Kidney (tissue), 13 donors: ENCODE measurements at regions not wholly inside any gene's neighbourhood (a gene's known extent, or its start where the extent isn't known, plus 50 kb on each side); places are given as distances from the start of the nearest gene placed in this dataset.

Source experiments
- DNase-seq, 5 donors: peaks; one replicate each; pipeline ENCODE4 v3.0.0-alpha.2; 2013 to 2020
- FAIRE-seq: peaks from 2 replicates; lab custom pipeline; 2012; peaks lifted over from hg19 to GRCh38; lab: Jason Lieb, UNC
- H3K27ac ChIP-seq, 2 donors: one replicate each; pipeline ENCODE4 v1.7.0; 2013; ENCODE audit warnings: low read depth in 2 of 2, low read length in 2 of 2, inconsistent platforms in 1 of 2
- H3K27me3 ChIP-seq: one replicate; pipeline ENCODE4 v1.7.1; 2013; ENCODE audit warnings: low read length, inconsistent platforms; ENCODE audit not compliant: control insufficient read depth, insufficient read depth
- H3K36me3 ChIP-seq, 3 donors: one replicate each; pipeline versions ENCODE4 v1.7.0 to v1.7.1; 2013; ENCODE audit warnings: low read length in 3 of 3, control low read depth in 1 of 3, inconsistent platforms in 1 of 3; ENCODE audit not compliant: insufficient read depth in 3 of 3, control insufficient read depth in 2 of 3
- H3K4me1 ChIP-seq, 3 donors: one replicate each; pipeline versions ENCODE4 v1.7.0 to v1.7.1; 2013; ENCODE audit warnings: low read length in 3 of 3, inconsistent platforms in 1 of 3, low read depth in 1 of 3; ENCODE audit not compliant: control insufficient read depth in 2 of 3, insufficient read depth in 2 of 3
- H3K4me3 ChIP-seq, 3 donors: one replicate each; pipeline versions ENCODE4 v1.7.0 to v1.8.1; 2013; ENCODE audit warnings: low read length in 3 of 3, control low read depth in 1 of 3, inconsistent platforms in 1 of 3
- H3K9ac ChIP-seq, 3 donors: one replicate each; pipeline versions ENCODE4 v1.7.0 to v1.7.1; 2013; ENCODE audit warnings: low read length in 3 of 3, control low read depth in 1 of 3, inconsistent platforms in 1 of 3
- H3K9me3 ChIP-seq, 3 donors: one replicate each; pipeline versions ENCODE4 v1.7.0 to v1.7.1; 2013; ENCODE audit warnings: low read length in 3 of 3, control low read depth in 1 of 3, inconsistent platforms in 1 of 3; ENCODE audit not compliant: control insufficient read depth in 2 of 3, insufficient read depth in 1 of 3
- CTCF ChIP-seq: IDR thresholded peaks from 3 replicates; pipeline ENCODE4 v1.5.1; 2012; ENCODE audit warnings: mild to moderate bottlenecking, moderate library complexity, borderline replicate concordance; ENCODE audit not compliant: insufficient read depth; ENCODE audit errors: extremely low read depth
- intact Hi-C: fragments of 100-400 bp; cut with DNase I; formaldehyde crosslinking; loops from one replicate; pipeline ENCODE4 v1.11.1; 2022
- donor health status: control.
- donor health status: control.
- donor health status: control.
- donor health status: control.
- donor health status: control.
- donor health status: DM: yes; HTN: yes; CAD: no.
- donor health status: Normal renal cell carcinoma (clear cell type).

- no peak for DNase-seq
- TF ChIP-seq CTCF, result no peak
These were observed 1105.8 kb downstream of the CDH18 start for GRCh38 chr5:18882154-18882553.

GRCh38 chr5:18888821-18889220, 1099.2 kb downstream of the CDH18 start:
- H3K4me1 ChIP-seq, result no peaks in the 10 kb centered on the region

More at GRCh38 chr5:18882154-18882553, 1105.8 kb downstream of the CDH18 start:
- H3K27ac ChIP-seq, result no peak overlapping the region
- H3K36me3 ChIP-seq, result no peaks in the 10 kb centered on the region
- FAIRE-seq, result no peak
- no peak overlapping the region for H3K9ac ChIP-seq
- no peaks in the 10 kb centered on the region for H3K9me3 ChIP-seq
- H3K4me1 ChIP-seq, result no peaks in the 10 kb centered on the region
- intact Hi-C loops, result no loop called here
- H3K27me3 ChIP-seq, result no peaks in the 10 kb centered on the region
- no peak overlapping the region for H3K4me3 ChIP-seq

GRCh38 chr5:18900644-18901043, 1087.4 kb downstream of the CDH18 start:
- Histone ChIP-seq H3K36me3 (no peaks in the 10 kb centered on the region), H3K9me3 (peaks cover 0 to 4% (median 0%) of the 10 kb centered on the region in 3 donors), H3K4me1 (no peaks in the 10 kb centered on the region), H3K27me3 (no peaks in the 10 kb centered on the region), H3K27ac (no peak overlapping the region), H3K9ac (no peak overlapping the region), H3K4me3 (no peak overlapping the region)
- DNase-seq (no peak), FAIRE-seq (peak; percentile 30)
- intact Hi-C loops, result no loop called here
- TF ChIP-seq CTCF, result no peak

More at GRCh38 chr5:18888821-18889220, 1099.2 kb downstream of the CDH18 start:
- intact Hi-C loops, result no loop called here
- Histone ChIP-seq H3K9me3 (no peaks in the 10 kb centered on the region), H3K27ac (no peak overlapping the region), H3K36me3 (no peaks in the 10 kb centered on the region), H3K27me3 (no peaks in the 10 kb centered on the region), H3K9ac (no peak overlapping the region), H3K4me3 (no peak overlapping the region)
- no peak for TF ChIP-seq CTCF
- FAIRE-seq (no peak), DNase-seq (no peak)

- Histone ChIP-seq H3K9me3 (no peaks in the 10 kb centered on the region), H3K4me1 (no peaks in the 10 kb centered on the region), H3K27ac (no peak overlapping the region), H3K36me3 (no peaks in the 10 kb centered on the region), H3K27me3 (no peaks in the 10 kb centered on the region), H3K9ac (no peak overlapping the region), H3K4me3 (no peak overlapping the region)
- TF ChIP-seq CTCF, result no peak
- DNase-seq (no peak), FAIRE-seq (no peak)
- intact Hi-C loops, result no loop called here
These were observed 1067.0 kb downstream of the CDH18 start for GRCh38 chr5:18920966-18921365.
